ENCODE measurements at regions not wholly inside any gene's neighbourhood (a gene's known extent, or its start where the extent isn't known, plus 50 kb on each side); places are given as distances from the start of the nearest gene placed in this dataset.

DNA sequence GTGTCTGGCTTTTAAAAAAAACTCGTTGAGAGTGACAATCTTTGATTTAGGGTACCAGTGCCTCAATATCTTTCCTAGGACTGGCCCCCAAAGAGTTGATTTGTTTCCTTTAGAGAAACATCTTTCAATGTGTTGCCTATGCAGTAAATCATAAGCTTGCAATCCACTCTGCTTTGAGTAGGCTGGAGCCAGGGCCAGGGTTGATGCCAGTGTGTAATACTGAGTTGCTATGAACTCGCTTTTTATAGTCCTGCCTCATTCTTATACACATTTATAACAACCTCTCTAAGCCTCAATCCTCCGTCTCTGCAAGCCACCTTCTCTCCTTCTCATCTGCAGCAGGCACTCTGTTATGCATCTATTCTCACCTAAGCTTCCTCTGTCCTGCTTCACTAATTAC, 674.9 kb upstream of the POM121L12 start:
- TF ChIP-seq EZH2 (IDR thresholded peaks at IDR 0.05) (no peak), POLR2AphosphoS5 (IDR thresholded peaks at IDR 0.05; ENCODE audit: borderline replicate concordance, low read depth, low read length) (no peak)
